NCI-H2196 treated with DMSO at 0.1 percent for 48 hours (cell line): ENCODE measurements at regions not wholly inside any gene's neighbourhood (a gene's known extent, or its start where the extent isn't known, plus 50 kb on each side); places are given as distances from the start of the nearest gene placed in this dataset.
"Not testable (repeated sequence)": the region's sequence is repeated elsewhere in the genome, so short reads cannot be mapped to it uniquely, and the experiment has no call there.

Experiments used
- DNase-seq: peaks from one replicate; lab custom pipeline; 2025; ENCODE audit not compliant: unreplicated experiment; lab: John Stamatoyannopoulos, UW

GRCh38 chr6:14513496-14514393, 396.2 kb downstream of the CD83 start:
- DNase-seq = no peak

- DNase-seq = no peak
These were observed 399.4 kb downstream of the CD83 start for GRCh38 chr6:14516956-14517355.

GRCh38 chr6:14517516-14518105, 400.0 kb downstream of the CD83 start:
- DNase-seq = no peak

GRCh38 chr6:14518515-14519217, 401.1 kb downstream of the CD83 start:
- DNase-seq = no peak

GRCh38 chr6:14520029-14520428, 402.5 kb downstream of the CD83 start:
- no peak for DNase-seq

- DNase-seq = no peak
These were observed 403.0 kb downstream of the CD83 start for GRCh38 chr6:14520536-14520935.

GRCh38 chr6:14521141-14521540, 403.6 kb downstream of the CD83 start:
- no peak for DNase-seq

- DNase-seq = not testable (repeated sequence)
These were observed 404.3 kb downstream of the CD83 start for GRCh38 chr6:14521861-14522260.

- no peak for DNase-seq
These were observed 406.7 kb downstream of the CD83 start for GRCh38 chr6:14524319-14524718.

GRCh38 chr6:14530385-14530784, 412.8 kb downstream of the CD83 start:
- no peak for DNase-seq

GRCh38 chr6:14533446-14533845, 415.9 kb downstream of the CD83 start:
- no peak for DNase-seq

GRCh38 chr6:14537030-14537429, 419.5 kb downstream of the CD83 start:
- DNase-seq = no peak

GRCh38 chr6:14540276-14540675, 422.7 kb downstream of the CD83 start:
- no peak for DNase-seq

GRCh38 chr6:14540810-14541540, 423.4 kb downstream of the CD83 start:
- no peak for DNase-seq

- no peak for DNase-seq
These were observed 425.2 kb downstream of the CD83 start for GRCh38 chr6:14542670-14543366.

GRCh38 chr6:14543971-14544585, 426.5 kb downstream of the CD83 start:
- DNase-seq = no peak

GRCh38 chr6:14544666-14545065, 427.1 kb downstream of the CD83 start:
- DNase-seq = no peak

GRCh38 chr6:14545496-14545895, 427.9 kb downstream of the CD83 start:
- no peak for DNase-seq

- no peak for DNase-seq
These were observed 428.5 kb downstream of the CD83 start for GRCh38 chr6:14546036-14546435.

GRCh38 chr6:14547284-14547998, 429.9 kb downstream of the CD83 start:
- DNase-seq = no peak
